Astrocyte (in vitro differentiated cells and primary cell): ENCODE measurements at regions not wholly inside any gene's neighbourhood (a gene's known extent, or its start where the extent isn't known, plus 50 kb on each side); places are given as distances from the start of the nearest gene placed in this dataset.

Experiments used
- EZH2 ChIP-seq: IDR thresholded peaks from 2 replicates; pipeline ENCODE4 v1.6.1; 2012; ENCODE audit warnings: mild to moderate bottlenecking, low read length, inconsistent platforms; ENCODE audit not compliant: insufficient read depth
- TF ChIP-seq, protein P1 (sequence below): IDR thresholded peaks from 2 replicates; pipeline ENCODE4 v1.5.1; 2011; ENCODE audit warnings: low read depth, mild to moderate bottlenecking, inconsistent platforms, low read length, moderate library complexity; ENCODE audit not compliant: insufficient read depth

DNA sequence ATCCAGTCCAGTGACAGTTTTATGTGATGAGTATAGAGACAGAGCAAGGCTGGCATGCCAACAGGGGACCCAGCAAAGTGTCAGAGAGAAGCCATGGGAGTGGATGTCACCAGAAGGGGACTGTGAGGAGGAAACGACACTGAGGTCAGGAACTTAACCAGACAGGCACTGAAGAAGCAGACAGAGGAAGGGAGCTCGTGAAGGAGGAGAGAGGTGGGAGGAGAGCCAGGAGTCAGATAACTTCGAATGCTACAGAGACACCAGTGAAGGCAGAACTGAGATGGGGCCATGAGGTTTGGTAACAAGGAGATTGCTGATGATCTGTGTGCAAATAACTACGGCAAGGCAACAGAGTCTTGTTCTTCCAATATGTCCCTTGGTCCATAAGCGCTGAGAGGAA, 211.1 kb upstream of the FOXA2 start:
- TF ChIP-seq, protein P1, sequence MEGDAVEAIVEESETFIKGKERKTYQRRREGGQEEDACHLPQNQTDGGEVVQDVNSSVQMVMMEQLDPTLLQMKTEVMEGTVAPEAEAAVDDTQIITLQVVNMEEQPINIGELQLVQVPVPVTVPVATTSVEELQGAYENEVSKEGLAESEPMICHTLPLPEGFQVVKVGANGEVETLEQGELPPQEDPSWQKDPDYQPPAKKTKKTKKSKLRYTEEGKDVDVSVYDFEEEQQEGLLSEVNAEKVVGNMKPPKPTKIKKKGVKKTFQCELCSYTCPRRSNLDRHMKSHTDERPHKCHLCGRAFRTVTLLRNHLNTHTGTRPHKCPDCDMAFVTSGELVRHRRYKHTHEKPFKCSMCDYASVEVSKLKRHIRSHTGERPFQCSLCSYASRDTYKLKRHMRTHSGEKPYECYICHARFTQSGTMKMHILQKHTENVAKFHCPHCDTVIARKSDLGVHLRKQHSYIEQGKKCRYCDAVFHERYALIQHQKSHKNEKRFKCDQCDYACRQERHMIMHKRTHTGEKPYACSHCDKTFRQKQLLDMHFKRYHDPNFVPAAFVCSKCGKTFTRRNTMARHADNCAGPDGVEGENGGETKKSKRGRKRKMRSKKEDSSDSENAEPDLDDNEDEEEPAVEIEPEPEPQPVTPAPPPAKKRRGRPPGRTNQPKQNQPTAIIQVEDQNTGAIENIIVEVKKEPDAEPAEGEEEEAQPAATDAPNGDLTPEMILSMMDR, result no peak
- TF ChIP-seq EZH2, result no peak
